ENCODE measurements at regions not wholly inside any gene's neighbourhood (a gene's known extent, or its start where the extent isn't known, plus 50 kb on each side); places are given as distances from the start of the nearest gene placed in this dataset.
"Not testable (repeated sequence)": the region's sequence is repeated elsewhere in the genome, so short reads cannot be mapped to it uniquely, and the experiment has no call there.

DNA sequence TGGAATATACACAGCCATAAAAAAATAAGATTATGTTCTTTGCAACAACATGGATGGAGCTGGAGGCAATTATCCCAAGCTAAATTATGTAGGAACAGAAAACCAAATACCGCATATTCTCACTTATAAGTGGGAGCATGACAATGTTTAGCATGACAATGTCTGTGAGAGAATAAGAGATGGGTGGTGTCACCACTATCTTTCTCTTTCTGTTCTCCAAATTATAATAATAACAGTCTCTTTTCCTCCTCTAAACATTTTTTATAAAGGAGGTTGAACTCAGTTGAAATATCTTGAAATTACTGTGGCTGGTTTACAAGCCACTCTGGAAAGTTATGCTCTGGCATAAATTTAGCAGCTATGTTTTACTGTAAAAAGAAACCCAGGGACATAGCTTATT, 108.4 kb upstream of the NBPF19 start:
- not testable (repeated sequence) for H2AK5ac ChIP-seq (ENCODE audit: low read length); H3K14ac ChIP-seq (ENCODE audit: low read length); H4K12ac ChIP-seq (ENCODE audit: low read depth, low read length); H3K4me2 ChIP-seq (ENCODE audit: low read length); H2AFZ ChIP-seq (ENCODE audit: insufficient read depth, low read length, poor library complexity); H3K9me3 ChIP-seq (ENCODE audit: insufficient read depth, low read depth, low read length); H3K36me3 ChIP-seq (ENCODE audit: control insufficient read depth in 1 of 2, insufficient read depth in 2 of 2, low read length in 2 of 2); DNase-seq; H3K23ac ChIP-seq (ENCODE audit: low read length); H3K79me1 ChIP-seq (ENCODE audit: low read length); H3K27me3 ChIP-seq (ENCODE audit: insufficient read depth, low read length); H3K4me3 ChIP-seq (ENCODE audit: low read depth, low read length); H3K18ac ChIP-seq (ENCODE audit: low read length); H2BK12ac ChIP-seq (ENCODE audit: low read length); H3K27ac ChIP-seq (ENCODE audit: low read depth, low read length); H3K4me1 ChIP-seq (ENCODE audit: control insufficient read depth in 1 of 2, insufficient read depth in 2 of 2, low read length in 2 of 2); H2BK120ac ChIP-seq (ENCODE audit: insufficient read depth, low read length, poor library complexity); H4K8ac ChIP-seq (ENCODE audit: low read depth, low read length); H4K91ac ChIP-seq (ENCODE audit: low read depth, low read length); H3K4ac ChIP-seq (ENCODE audit: low read depth, low read length); H2BK5ac ChIP-seq (ENCODE audit: low read depth, low read length, poor library complexity); H3K9ac ChIP-seq (ENCODE audit: low read length); H3K79me2 ChIP-seq (ENCODE audit: control insufficient read depth, insufficient read depth, low read length, poor library complexity)
- no CpG with 5 or more reads among the region's 1 CpG for WGBS (ENCODE audit: extremely low coverage, insufficient coverage, insufficient read length)

DNA sequence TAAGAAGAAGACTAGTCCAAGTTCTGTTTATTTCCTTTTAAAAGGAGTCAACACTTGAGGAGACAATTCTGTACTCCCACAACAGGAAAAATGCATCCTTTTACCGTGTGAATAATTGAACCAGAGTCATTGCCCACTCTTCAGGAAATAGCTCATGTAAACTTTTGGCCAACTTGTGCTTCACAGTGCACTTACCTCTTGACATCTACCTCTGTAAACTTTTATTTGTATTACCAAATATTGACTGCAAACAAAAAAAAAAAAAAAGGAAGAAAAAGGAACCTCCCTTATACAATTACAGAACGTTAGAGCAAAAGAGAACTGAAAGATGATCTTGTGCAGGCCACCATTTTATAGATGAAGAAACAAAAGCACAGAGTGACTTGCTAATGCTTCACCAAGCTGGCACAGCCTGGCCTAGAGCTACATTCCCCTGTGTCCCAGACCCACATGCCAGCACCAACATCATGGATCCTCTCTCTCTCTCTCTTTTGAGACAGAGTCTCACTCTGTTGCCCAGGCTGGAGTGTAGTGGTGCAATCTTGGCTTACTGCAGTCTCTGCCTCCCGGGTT, 107.3 kb upstream of the NBPF19 start:
- not testable (repeated sequence) for H4K91ac ChIP-seq (ENCODE audit: low read depth, low read length); H3K23ac ChIP-seq (ENCODE audit: low read length); H2AFZ ChIP-seq (ENCODE audit: insufficient read depth, low read length, poor library complexity); DNase-seq; H2BK12ac ChIP-seq (ENCODE audit: low read length); H2AK5ac ChIP-seq (ENCODE audit: low read length); H3K18ac ChIP-seq (ENCODE audit: low read length); H2BK120ac ChIP-seq (ENCODE audit: insufficient read depth, low read length, poor library complexity); H4K12ac ChIP-seq (ENCODE audit: low read depth, low read length); H4K8ac ChIP-seq (ENCODE audit: low read depth, low read length); H3K79me1 ChIP-seq (ENCODE audit: low read length); H3K27ac ChIP-seq (ENCODE audit: low read depth, low read length); H3K14ac ChIP-seq (ENCODE audit: low read length); H3K36me3 ChIP-seq (ENCODE audit: control insufficient read depth in 1 of 2, insufficient read depth in 2 of 2, low read length in 2 of 2); H3K79me2 ChIP-seq (ENCODE audit: control insufficient read depth, insufficient read depth, low read length, poor library complexity); H3K4me2 ChIP-seq (ENCODE audit: low read length); H3K27me3 ChIP-seq (ENCODE audit: insufficient read depth, low read length); H3K4ac ChIP-seq (ENCODE audit: low read depth, low read length); H2BK5ac ChIP-seq (ENCODE audit: low read depth, low read length, poor library complexity); H3K4me1 ChIP-seq (ENCODE audit: control insufficient read depth in 1 of 2, insufficient read depth in 2 of 2, low read length in 2 of 2); H3K9me3 ChIP-seq (ENCODE audit: insufficient read depth, low read depth, low read length); H3K4me3 ChIP-seq (ENCODE audit: low read depth, low read length); H3K9ac ChIP-seq (ENCODE audit: low read length)
- no CpG with 5 or more reads among the region's 3 CpGs for WGBS (ENCODE audit: extremely low coverage, insufficient coverage, insufficient read length)

DNA sequence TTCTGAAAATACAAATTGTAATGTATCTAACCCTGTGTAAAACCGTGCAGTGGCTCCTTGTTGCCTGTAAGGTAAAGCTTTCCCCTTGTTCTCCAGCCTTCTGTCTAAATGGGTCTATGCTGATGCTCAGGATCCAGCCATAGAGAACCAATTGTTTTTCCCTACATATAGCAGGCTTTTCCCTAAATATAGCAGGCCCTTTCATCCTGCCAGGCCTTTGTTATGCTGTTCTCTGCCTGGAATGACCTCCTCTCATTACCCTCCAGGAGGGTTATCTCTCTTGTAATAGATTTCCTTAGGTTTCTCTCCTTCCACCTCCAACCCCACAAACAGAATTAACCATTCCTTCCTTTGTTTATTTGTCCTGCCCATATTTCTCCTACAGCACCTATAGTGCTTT, 106.5 kb upstream of the NBPF19 start:
- H4K91ac ChIP-seq (ENCODE audit: low read depth, low read length); H4K12ac ChIP-seq (ENCODE audit: low read depth, low read length); H3K36me3 ChIP-seq (ENCODE audit: control insufficient read depth in 1 of 2, insufficient read depth in 2 of 2, low read length in 2 of 2); H3K27me3 ChIP-seq (ENCODE audit: insufficient read depth, low read length); H2BK120ac ChIP-seq (ENCODE audit: insufficient read depth, low read length, poor library complexity); H3K4ac ChIP-seq (ENCODE audit: low read depth, low read length); H3K4me3 ChIP-seq (ENCODE audit: low read depth, low read length); H3K9ac ChIP-seq (ENCODE audit: low read length); H3K4me2 ChIP-seq (ENCODE audit: low read length); H3K9me3 ChIP-seq (ENCODE audit: insufficient read depth, low read depth, low read length); H2AK5ac ChIP-seq (ENCODE audit: low read length); H4K8ac ChIP-seq (ENCODE audit: low read depth, low read length); H3K79me2 ChIP-seq (ENCODE audit: control insufficient read depth, insufficient read depth, low read length, poor library complexity); H2BK12ac ChIP-seq (ENCODE audit: low read length); H3K27ac ChIP-seq (ENCODE audit: low read depth, low read length); H3K14ac ChIP-seq (ENCODE audit: low read length); H3K4me1 ChIP-seq (ENCODE audit: control insufficient read depth in 1 of 2, insufficient read depth in 2 of 2, low read length in 2 of 2); H2AFZ ChIP-seq (ENCODE audit: insufficient read depth, low read length, poor library complexity); H3K23ac ChIP-seq (ENCODE audit: low read length); H3K18ac ChIP-seq (ENCODE audit: low read length); H2BK5ac ChIP-seq (ENCODE audit: low read depth, low read length, poor library complexity); H3K79me1 ChIP-seq (ENCODE audit: low read length); DNase-seq: not testable (repeated sequence)
- no CpG with 5 or more reads among the region's 1 CpG for WGBS (ENCODE audit: extremely low coverage, insufficient coverage, insufficient read length)

DNA sequence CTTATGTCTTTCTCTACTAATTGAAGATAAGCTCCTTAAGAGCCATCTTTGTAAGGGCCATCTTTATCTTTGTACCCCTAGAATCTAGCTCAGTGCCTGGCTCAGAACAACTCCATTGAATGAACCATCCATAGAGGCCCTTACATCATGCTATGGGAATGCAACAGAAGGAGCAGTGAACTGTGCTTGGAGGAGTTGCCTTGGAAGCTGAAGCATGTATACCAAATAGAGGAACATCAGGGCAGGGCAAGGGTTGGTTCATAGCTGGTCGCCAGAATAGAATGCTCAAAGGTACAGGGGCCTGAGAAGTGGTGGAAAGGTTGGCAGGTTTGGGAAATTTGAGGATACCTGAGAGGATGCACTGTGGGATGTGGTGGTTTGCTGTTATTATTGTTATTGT, 105.8 kb upstream of the NBPF19 start:
- H2BK120ac ChIP-seq (ENCODE audit: insufficient read depth, low read length, poor library complexity); H3K9me3 ChIP-seq (ENCODE audit: insufficient read depth, low read depth, low read length): not testable (repeated sequence)
- WGBS (ENCODE audit: extremely low coverage, insufficient coverage, insufficient read length), result no CpG with 5 or more reads among the region's 1 CpG

More for the DNA sequence above, 105.8 kb upstream of the NBPF19 start:
- not testable (repeated sequence) for DNase-seq; H4K91ac ChIP-seq (ENCODE audit: low read depth, low read length); H3K14ac ChIP-seq (ENCODE audit: low read length); H3K79me2 ChIP-seq (ENCODE audit: control insufficient read depth, insufficient read depth, low read length, poor library complexity); H2BK5ac ChIP-seq (ENCODE audit: low read depth, low read length, poor library complexity); H2AFZ ChIP-seq (ENCODE audit: insufficient read depth, low read length, poor library complexity); H3K23ac ChIP-seq (ENCODE audit: low read length); H4K8ac ChIP-seq (ENCODE audit: low read depth, low read length); H3K4me1 ChIP-seq (ENCODE audit: control insufficient read depth in 1 of 2, insufficient read depth in 2 of 2, low read length in 2 of 2); H4K12ac ChIP-seq (ENCODE audit: low read depth, low read length); H3K4me2 ChIP-seq (ENCODE audit: low read length); H3K4me3 ChIP-seq (ENCODE audit: low read depth, low read length); H3K36me3 ChIP-seq (ENCODE audit: control insufficient read depth in 1 of 2, insufficient read depth in 2 of 2, low read length in 2 of 2); H3K27ac ChIP-seq (ENCODE audit: low read depth, low read length); H3K18ac ChIP-seq (ENCODE audit: low read length); H3K27me3 ChIP-seq (ENCODE audit: insufficient read depth, low read length); H2BK12ac ChIP-seq (ENCODE audit: low read length); H2AK5ac ChIP-seq (ENCODE audit: low read length); H3K4ac ChIP-seq (ENCODE audit: low read depth, low read length); H3K79me1 ChIP-seq (ENCODE audit: low read length); H3K9ac ChIP-seq (ENCODE audit: low read length)

Data from trophoblast cell (in vitro differentiated cells and primary cell).